ENCODE measurements at regions not wholly inside any gene's neighbourhood (a gene's known extent, or its start where the extent isn't known, plus 50 kb on each side); places are given as distances from the start of the nearest gene placed in this dataset.

DNA sequence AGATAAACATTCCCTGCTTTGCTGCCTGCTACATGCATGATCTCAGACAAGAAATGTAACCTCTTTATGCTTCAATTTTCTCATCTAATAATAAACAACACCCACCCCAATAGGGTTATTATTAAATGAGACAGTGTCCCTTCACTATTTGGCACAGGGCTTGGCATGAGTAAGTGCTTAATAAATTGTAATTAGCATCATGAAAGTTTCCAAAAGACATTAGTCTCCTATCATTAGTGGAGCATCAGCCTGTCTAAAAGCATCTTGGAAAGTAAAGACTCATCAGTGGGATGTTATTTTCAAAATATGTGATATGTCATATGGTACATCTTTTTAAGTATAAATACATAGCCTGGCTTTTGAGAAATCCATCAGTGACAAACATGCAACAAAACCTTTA is 275.0 kb downstream of the ZEB2 start:
- Histone ChIP-seq H3K36me3 (no peaks in the 10 kb centered on the region), H3K9me3 (replicated peaks) (no peaks in the 10 kb centered on the region), H3K4me1 (peaks cover 29% of the 10 kb centered on the region), H3K27me3 (ENCODE audit: low read depth) (no peaks in the 10 kb centered on the region), H3K4me3 (no peak overlapping the region), H3K27ac (replicated peaks) (no peak overlapping the region)
- intact Hi-C loops (cut with micrococcal nuclease), result no loop called here
- DNase-seq, result no peak
- TF ChIP-seq, protein P1, sequence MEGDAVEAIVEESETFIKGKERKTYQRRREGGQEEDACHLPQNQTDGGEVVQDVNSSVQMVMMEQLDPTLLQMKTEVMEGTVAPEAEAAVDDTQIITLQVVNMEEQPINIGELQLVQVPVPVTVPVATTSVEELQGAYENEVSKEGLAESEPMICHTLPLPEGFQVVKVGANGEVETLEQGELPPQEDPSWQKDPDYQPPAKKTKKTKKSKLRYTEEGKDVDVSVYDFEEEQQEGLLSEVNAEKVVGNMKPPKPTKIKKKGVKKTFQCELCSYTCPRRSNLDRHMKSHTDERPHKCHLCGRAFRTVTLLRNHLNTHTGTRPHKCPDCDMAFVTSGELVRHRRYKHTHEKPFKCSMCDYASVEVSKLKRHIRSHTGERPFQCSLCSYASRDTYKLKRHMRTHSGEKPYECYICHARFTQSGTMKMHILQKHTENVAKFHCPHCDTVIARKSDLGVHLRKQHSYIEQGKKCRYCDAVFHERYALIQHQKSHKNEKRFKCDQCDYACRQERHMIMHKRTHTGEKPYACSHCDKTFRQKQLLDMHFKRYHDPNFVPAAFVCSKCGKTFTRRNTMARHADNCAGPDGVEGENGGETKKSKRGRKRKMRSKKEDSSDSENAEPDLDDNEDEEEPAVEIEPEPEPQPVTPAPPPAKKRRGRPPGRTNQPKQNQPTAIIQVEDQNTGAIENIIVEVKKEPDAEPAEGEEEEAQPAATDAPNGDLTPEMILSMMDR (IDR thresholded peaks at IDR 0.05; ENCODE audit: borderline replicate concordance), result no peak

DNA sequence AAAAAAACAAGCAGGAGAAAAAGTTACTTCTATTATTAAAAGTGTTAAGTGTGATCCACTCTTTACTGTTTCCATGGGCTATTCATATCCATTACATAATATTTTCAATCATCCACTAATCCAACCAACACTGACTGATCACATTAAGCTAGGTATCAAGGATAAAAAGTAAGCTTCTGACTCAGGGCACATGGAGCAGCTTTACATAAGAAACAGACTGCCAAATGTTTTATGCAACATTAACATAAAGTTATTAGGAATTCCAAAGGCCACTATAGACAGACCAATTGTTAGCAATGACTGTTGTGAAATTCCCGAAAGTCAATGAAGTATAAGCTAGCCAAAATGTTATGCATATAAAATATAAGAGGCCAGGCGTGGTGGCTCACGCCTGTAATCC is 277.6 kb downstream of the ZEB2 start:
- H3K9me3 ChIP-seq (replicated peaks), result no peaks in the 10 kb centered on the region
- no peak overlapping the region for H3K4me3 ChIP-seq
- no peaks in the 10 kb centered on the region for H3K27me3 ChIP-seq (ENCODE audit: low read depth)
- TF ChIP-seq, protein P1 (IDR thresholded peaks at IDR 0.05; ENCODE audit: borderline replicate concordance), result no peak
- DNase-seq, result no peak
- intact Hi-C loops (cut with micrococcal nuclease), result no loop called here
- H3K4me1 ChIP-seq, result peaks cover 31% of the 10 kb centered on the region
- H3K36me3 ChIP-seq, result no peaks in the 10 kb centered on the region
- no peak overlapping the region for H3K27ac ChIP-seq (replicated peaks)

DNA sequence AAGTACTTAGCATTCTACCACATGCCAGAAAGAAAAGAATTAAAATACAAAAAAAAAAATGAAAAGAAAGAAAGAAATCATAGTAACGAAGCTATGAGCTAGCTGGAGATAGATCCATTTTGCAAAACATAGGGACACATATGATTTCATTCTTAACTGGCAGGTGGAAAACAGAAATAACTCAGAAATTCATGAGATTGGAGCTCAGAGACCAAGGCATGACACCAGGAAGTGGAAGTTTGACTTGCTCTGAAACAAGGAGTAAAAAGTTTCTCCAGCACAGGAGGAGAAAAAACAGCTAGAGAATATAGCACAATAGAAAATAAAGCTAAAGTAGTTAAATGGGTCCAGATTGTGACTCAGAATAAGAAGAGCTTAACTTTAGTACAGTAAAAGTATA is 278.1 kb downstream of the ZEB2 start:
- Histone ChIP-seq H3K27me3 (ENCODE audit: low read depth) (no peaks in the 10 kb centered on the region), H3K4me3 (no peak overlapping the region), H3K36me3 (no peaks in the 10 kb centered on the region), H3K4me1 (peaks cover 36% of the 10 kb centered on the region), H3K27ac (replicated peaks) (no peak overlapping the region), H3K9me3 (replicated peaks) (no peaks in the 10 kb centered on the region)
- intact Hi-C loops (cut with micrococcal nuclease), result no loop called here
- TF ChIP-seq, protein P1 (IDR thresholded peaks at IDR 0.05; ENCODE audit: borderline replicate concordance), result no peak
- DNase-seq, result no peak

DNA sequence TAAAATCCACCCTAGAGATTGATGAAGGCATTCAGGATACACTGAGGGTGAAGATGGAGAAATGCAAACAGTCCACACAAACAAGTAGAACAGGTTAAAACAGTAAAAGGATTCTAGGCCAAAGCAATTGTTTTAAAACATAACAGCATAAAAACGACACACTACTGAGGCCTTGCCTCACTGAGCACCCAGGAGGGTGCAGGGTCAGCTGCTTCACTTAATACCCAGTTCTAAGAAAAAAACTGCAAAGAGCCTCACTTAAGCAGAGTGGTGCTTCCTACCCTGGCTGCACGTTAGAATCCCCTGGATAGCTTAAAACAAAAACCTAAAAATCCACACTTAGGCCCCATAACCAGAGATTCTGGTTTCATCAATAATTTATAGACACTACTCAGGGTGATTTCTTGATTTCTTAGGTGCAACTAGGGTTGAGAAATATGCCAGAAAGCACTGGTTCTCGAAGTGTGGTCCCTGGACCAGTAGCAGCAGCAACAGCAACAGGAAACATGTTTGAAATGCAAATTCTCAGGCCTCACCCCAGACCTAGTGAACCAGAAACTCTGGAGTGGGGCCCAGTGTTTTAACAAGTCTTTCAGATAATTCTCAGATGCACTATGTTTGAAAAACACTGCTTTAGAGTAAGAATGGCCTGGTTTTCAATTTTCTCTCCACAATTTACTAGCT is 279.1 kb downstream of the ZEB2 start:
- intact Hi-C loops (cut with micrococcal nuclease), result no loop called here
- DNase-seq, result no peak
- TF ChIP-seq, protein P1 (IDR thresholded peaks at IDR 0.05; ENCODE audit: borderline replicate concordance), result no peak

DNA sequence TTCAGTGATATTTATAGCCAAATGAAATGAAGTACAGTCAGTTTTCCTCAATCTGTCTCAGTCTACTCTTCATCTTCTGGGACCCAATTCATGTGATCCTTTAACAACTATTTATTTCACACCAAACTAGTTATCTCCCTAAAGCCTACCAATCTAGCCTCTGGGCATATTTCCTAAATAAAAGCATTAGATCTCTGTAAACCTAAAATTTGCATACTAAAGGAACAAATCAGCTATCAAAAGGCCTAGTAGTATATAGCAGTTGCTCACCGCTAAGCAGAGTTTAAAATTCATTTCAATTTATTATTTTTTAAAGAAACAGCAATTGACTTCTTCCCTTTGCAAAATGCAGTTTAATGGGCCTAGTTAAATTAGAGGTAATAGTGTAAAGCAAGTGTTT is 280.2 kb downstream of the ZEB2 start:
- H3K4me1 ChIP-seq, result peaks cover 39% of the 10 kb centered on the region
- no peak overlapping the region for H3K27ac ChIP-seq (replicated peaks)
- no peaks in the 10 kb centered on the region for H3K27me3 ChIP-seq (ENCODE audit: low read depth)
- no peak overlapping the region for H3K4me3 ChIP-seq
- no peaks in the 10 kb centered on the region for H3K9me3 ChIP-seq (replicated peaks)
- no peaks in the 10 kb centered on the region for H3K36me3 ChIP-seq
- intact Hi-C loops (cut with micrococcal nuclease), result no loop called here
- DNase-seq, result no peak
- TF ChIP-seq, protein P1 (IDR thresholded peaks at IDR 0.05; ENCODE audit: borderline replicate concordance), result no peak

More for the DNA sequence above, 279.1 kb downstream of the ZEB2 start:
- Histone ChIP-seq H3K4me3 (no peak overlapping the region), H3K4me1 (peaks cover 39% of the 10 kb centered on the region), H3K9me3 (replicated peaks) (no peaks in the 10 kb centered on the region), H3K27ac (replicated peaks) (no peak overlapping the region), H3K27me3 (ENCODE audit: low read depth) (no peaks in the 10 kb centered on the region), H3K36me3 (no peaks in the 10 kb centered on the region)
